ENCODE measurements at regions not wholly inside any gene's neighbourhood (a gene's known extent, or its start where the extent isn't known, plus 50 kb on each side); places are given as distances from the start of the nearest gene placed in this dataset.

- TF ChIP-seq ZNF384 (IDR thresholded peaks at IDR 0.05) (no peak), FOXM1 (IDR thresholded peaks at IDR 0.05; ENCODE audit: borderline replicate concordance) (no peak)
Observed at GRCh38 chr16:86124321-86124720, 225.4 kb downstream of the IRF8 start.
